HG03521 (cell line): ENCODE measurements at regions not wholly inside any gene's neighbourhood (a gene's known extent, or its start where the extent isn't known, plus 50 kb on each side); places are given as distances from the start of the nearest gene placed in this dataset.

Experiments used
- ATAC-seq: cut with Tn5 transposase; IDR thresholded peaks from one replicate; pipeline ENCODE4 v1.9.1; 2021; ENCODE audit warnings: mild to moderate bottlenecking, moderate library complexity; ENCODE audit not compliant: unreplicated experiment

DNA sequence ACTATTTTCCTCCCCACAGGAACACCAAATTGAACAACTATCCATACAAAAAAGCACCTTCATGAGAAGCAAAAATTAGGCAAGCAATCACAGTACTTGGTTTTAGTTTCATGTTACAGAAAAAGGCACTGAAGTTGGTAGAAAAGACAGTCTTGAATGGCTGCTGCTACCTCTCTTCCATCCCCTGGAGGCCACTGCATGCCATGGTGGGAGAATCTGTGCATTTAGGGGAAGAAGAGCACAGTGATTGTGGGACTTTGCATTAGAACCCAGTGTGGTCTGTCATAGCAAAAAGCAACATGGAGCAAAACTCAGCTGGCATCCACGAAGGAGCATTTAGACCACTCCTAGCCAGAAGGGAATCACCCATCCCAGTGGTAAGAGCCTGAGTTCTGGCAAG, 941.9 kb downstream of the PCDH18 start:
- ATAC-seq, result no peak

DNA sequence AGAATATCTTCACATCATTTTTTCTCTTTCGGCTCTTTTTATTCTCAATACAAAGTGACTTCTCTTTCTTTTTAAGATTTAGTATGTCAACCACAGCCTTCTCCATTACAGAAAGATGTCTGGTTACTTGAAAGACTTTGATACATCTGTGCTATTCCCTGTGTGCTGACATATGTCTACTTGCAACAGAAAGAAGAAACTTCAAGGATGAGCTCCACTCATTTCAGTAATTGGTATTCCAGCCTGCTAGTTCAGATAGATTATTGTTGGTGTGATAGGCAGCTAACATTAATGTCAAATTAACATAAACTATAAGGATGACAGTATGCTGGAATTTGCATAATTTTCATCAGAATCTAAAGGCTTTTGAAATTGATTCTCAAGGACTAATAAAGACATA, 948.7 kb downstream of the PCDH18 start:
- no peak for ATAC-seq

DNA sequence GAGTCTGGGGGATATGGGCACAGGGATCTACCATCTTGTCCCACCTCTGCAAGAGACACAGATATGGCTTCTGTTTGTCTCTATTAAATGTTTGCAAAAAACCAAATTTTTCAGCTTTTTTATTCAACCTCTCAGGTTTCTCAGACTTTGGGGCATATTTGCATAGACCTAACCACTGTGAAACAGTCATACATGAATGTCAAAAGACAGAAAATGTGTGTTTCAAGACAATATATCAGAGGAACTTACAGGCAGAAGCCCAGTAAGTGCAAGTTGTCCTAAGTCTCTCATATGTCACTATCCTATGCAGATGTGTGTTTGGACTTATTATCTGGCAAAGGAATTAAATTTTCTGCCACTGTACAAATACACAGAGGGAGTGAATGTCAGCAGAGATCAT, 951.2 kb downstream of the PCDH18 start:
- no peak for ATAC-seq

DNA sequence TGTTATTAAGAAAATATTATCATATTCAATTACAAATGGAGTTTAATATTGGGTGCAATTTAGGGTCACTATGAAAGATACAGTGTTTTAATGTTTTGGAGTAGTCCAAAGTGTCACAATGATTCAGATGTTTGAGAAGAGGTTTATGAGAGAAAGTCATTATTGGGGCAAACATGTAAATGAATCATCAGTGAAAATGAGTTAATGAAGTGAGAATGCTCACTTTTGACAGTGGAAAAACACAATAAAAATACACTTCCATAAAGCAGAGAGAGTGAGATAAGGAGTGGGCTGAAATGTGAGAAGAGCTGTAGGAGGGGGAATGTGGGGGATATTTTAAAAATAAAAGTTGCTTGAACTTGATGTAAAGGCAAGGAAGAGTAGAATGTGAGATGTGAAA, 957.1 kb downstream of the PCDH18 start:
- ATAC-seq, result no peak

DNA sequence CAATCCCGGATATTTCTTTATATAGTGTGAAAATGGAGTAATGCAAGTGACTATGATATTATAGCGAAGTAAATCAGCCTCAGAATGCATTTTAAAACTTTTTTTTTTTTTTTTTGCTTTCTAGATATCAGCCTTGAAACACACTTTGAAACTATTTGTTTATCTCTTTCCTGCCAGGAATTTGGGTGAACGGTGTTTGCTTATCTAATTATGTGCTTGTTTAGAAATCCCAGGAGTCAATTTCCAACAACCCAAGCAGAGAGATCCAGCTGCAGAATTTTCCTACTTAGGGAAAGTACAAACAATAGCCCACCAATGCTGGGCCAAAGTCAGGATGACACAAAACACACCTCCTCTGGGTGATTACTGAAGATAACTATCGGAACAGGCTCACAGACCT, 958.8 kb downstream of the PCDH18 start:
- no peak for ATAC-seq

DNA sequence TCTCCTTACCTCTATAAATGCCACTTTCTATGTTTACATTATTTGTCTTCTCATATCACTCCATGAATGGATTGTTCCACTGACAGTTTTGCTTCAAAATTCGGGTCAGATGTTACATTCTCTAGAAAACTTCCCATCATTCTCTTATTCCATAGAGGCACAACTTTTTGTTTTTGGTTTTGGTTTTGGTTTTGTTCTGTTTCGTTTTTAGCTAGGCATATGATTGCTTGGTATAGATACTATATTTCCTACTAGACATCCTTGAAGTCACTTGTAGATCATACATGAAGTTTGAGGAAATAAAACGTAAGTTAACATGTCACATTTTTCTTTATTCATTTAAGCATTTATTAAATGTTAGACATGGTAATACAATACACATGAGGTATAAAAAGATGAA, 961.0 kb downstream of the PCDH18 start:
- no peak for ATAC-seq

DNA sequence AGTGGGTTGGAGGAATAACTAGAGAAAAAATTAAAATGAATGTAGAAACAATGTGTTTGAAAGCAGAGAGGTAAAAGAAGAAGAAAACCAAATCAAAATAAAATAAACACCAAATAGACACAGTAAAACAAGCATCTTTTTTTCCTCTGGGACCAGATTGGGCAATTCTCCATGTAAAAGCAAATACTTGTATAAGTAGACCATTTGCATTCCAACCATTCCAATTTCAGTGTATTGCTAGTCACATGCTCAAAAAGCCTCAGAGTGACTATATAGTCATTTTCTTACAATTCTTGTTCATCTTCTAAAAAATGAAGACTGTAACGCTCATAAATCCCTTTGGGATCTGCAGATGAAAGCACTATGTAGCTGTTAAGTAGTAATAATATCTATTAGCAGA, 969.5 kb downstream of the PCDH18 start:
- no peak for ATAC-seq

DNA sequence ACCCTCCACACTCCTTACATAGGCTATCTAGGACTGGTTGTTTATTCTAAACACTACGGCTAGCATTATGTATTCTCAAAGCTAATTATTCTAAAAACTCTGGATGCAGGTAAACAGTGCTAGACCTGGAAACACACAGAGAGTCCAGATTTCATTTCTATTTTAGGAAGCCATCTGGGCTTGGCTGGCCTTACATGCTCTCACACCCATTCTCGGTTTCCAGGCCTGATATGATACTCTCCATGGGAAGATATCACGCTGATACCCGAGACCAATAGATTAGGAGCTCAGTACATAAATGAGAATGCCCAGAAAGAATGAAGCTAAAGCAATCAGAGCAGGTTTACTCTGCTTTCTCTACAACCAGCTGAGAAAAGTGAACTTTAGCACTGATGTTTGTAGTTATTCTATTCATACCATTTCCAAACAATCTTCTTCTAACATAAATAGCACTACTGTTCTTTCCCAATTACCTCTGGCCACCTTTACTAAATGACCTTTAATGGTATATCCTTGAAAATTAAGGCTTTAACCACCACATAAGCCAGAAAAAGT, 973.3 kb downstream of the PCDH18 start:
- ATAC-seq, result no peak

DNA sequence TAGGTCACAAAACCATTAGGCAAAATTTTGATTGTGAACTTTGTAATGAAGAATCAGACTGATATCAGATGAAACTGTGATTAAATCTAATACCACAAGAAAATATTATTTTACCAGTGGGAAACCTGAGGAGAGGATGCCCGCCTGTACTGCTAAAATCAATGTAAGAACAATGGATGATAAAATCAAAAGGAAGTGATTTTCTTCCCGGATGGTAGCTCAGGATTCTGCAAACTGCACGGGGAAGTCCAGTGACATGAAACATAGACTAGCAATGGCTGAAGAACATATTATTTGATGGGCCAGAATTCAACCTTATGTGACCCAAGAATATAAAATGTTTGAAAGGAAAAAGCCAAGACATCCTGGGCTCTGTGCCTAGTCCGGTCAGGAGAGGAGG, 974.9 kb downstream of the PCDH18 start:
- ATAC-seq, result no peak

DNA sequence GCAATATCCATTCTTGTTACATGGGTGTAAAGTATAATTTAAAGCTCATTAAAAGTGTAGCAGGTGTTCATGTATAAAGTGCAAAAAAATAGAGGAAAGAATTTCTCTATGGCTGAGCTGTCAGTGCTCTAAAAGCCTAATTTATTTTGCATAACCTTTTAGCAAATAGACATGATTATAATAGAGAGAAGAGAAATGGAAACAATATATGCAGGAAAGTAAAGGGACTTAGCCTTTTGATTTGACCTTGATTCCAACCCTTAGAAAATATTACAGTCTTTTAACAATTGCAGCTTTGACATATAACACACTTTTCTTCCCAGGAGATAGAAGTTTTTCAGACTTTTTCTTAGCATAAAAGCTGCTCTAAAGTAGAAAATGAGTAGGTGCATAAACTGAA, 978.3 kb downstream of the PCDH18 start:
- ATAC-seq, result no peak

DNA sequence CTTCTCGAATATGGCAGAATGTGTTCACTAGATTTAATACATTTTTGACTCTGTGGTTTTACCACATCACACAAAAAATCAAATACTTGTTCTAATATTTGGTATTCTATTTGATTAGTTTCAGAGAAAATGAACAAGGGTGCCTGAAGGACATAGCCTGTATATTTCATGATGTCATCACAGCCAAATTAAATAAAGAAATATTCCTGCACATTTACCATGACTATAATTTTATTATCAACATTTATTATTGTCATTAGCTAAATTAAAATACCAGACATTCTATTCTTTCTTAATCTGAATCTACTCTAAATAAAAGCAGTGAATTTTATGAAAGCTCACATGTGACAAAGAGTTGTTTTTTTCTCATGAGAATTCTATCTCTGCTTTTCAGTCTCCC, 980.5 kb downstream of the PCDH18 start:
- ATAC-seq, result no peak

DNA sequence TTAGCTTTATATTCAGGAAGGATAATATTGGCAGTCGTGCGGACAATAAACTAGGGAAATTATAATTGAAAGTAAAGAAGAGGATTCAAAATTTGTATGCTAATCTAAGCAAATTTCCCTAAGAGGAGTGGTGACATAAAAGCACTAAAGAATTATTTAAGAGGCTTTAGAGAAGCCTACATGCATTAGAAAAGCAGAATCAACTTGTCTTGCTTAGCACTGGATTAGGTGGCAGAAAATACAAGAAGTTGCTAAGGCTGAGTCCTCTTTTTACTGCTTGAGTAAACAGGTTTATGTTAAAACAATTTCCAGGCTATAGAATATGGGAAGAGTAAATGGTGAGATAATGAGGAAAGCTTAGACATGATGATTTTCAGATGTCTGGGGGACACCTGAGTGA, 991.5 kb downstream of the PCDH18 start:
- no peak for ATAC-seq

DNA sequence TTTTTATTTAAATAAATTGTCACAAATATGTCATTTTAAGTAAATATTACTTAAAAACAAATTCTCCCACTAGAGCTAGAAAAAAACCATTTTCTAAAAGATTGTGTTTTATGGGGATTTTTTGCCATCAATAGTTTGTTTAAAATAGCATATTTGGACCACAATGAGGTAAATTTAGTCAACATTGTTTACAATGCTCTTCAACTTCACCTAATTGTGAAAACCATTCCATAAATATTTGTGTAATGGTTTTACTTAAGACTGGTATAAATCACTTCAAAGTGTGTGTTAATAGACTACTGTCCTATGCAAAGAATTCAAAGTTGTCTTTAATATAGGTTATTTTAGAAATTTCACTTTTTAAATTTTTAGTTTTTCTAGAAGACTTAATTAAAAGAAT, 1004.2 kb downstream of the PCDH18 start:
- ATAC-seq, result no peak

DNA sequence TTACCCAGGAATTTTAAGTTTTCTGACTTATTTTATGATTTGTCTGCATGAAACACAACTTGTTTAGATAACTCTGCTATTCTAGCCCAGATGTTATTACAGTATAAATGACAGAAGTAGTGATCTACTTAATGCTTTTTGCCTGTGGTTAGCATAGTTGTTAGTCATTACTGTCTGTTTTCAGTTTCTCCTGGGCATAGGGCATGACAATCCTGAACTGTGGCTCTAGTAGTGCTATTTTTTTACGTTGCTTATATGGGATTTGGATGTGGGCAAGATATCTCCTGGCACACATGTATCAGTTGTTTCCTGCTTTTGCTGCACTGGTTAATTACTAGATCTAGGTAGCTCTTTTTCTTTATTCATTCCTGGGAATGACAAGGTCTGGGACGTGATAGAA, 1005.8 kb downstream of the PCDH18 start:
- ATAC-seq, result no peak

DNA sequence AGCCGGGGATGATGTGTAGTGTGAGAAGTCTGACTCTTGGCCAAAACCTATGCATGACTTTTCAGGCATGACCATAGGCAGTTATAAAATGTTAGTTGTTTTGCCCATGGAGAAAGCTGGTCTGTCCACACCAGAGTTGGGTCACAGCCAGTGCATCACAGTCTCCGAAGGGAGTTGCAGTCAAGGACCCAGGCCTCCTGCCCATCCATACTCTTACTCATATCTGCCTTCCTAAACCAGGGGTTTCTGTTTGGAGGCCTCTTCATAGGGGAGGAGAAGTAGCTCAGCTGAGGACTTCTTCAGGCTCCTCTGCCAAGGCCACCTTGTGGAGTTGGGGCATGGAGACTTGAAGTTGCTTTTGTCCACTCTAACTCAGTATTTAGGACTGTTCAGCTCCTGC, 1008.3 kb downstream of the PCDH18 start:
- no peak for ATAC-seq

DNA sequence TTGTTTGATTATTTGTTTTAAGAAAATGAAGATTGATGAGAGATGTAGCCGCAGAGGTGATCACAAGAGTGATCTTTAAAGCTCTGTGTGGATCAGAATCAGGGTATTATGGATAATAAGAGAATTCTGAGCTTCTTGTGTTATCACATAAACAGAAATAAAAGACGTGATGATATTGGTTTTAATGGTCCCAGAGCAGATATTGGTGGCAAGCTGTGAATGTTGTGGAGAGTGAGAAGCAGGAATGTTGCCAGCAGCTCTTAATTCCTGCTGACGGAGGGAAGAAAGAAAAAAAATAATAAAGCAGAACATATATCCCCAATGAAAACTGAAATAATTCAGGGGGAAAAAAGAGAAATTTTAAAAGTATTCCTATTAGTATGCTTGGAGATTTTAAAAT, 1015.9 kb downstream of the PCDH18 start:
- ATAC-seq, result no peak

DNA sequence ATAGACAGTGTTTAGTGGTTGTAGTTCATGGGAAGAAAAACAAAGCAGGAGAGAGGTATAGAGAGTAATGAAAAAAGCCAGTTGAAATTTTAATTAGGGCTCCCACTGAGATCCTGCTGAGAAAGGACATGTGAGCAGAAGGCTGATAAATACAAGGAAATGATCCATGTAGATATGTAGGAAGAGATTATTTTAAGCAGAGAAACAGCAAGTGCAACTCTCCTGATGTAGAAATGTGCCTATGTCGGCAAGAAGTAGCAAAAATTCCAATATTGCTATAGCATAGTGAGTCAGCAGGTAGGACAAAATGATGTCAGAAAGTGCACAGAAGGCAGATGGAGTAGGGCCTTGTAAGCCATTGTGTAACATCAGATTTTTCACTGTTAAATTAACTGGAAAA, 1027.3 kb downstream of the PCDH18 start:
- ATAC-seq, result no peak

DNA sequence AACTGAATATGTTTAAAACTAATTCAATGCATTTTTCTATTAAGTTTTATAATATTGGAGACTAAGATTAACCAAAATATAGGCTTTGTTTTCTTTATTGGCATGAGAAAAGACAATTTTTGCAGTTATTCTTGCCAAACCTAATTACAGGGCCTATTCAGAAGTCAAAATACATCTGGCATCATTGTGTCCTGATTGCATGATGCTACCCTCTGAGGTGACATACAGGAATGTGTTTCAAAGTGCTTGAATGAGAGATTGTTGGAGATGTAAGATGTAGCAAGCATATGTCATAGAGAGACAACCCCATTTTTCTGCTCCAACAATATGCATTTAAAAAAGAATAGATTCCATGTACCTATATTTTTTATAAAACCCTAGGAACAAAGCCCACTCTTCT, 1036.4 kb downstream of the PCDH18 start:
- ATAC-seq, result no peak

DNA sequence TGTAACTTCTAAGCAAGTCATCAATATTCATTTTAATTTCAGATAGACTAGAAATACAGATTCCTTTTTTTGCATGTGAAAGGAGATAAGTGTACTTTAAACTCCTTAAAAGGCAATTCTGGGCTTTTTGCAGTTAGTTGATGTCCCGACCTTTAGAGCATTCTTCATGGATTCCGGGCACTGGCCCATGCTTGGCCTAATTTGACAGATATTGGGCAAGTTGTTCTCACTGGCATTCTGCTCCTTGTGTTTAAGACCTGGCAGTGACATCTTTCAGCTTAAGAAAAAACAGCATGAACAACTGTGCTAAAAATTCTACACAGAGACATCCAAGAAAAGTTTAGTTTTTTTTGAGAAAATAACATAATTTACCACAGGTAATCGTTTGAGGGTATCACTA, 1037.2 kb downstream of the PCDH18 start:
- no peak for ATAC-seq

DNA sequence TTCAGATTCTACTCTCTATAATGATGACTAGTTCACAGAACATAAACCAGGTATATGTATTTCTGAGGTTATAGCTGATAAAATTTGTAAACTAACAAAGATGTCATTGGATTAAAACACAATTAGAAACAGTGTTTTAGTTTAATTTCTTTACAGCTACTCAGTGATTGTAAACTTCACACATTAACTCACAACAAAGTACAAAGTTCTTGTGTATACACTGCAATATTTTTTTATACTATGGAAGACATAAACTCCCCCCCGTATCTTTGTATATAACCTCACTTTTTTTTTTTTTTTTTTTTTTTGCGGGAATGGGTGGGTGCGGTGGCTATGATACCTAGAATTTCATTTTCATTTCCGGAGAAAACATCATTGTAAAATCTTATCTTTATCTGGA, 1043.2 kb downstream of the PCDH18 start:
- ATAC-seq, result no peak

DNA sequence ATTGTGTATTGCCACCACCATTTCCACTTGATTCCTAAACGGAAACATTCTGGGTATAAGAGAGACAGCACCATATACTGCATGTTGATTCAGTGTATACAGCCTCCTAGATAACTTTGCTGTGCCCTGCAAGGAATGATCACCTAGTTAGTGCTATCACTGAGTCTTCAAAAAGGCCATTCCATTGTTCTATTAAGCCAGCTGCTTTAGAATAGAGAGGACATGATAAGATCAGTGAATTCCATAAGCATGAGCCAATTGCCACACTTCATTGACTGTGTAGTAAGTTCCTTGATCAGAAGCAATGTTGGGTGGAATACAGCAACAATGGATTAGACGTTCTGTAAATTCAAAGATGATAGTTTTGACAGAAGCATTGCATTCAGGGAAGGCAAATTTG, 1047.3 kb downstream of the PCDH18 start:
- ATAC-seq, result no peak

DNA sequence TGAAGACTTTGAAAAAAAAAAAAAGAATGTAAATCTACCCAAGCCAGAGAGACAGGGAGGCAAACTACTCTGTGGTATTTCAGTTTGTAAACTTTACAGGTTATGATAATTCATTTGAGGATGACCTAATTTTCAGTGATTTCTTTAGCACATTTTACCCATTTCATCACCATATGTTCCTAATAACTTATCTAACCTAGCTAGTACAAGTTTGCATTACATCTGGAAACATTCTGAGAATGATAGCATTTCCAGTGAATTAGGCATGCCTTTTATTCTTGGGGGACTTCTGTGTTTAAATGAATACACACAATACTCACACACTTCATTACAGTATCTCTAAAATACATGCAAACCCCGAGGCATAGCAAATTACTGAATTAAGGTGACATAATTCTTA, 1055.5 kb downstream of the PCDH18 start:
- ATAC-seq, result no peak

DNA sequence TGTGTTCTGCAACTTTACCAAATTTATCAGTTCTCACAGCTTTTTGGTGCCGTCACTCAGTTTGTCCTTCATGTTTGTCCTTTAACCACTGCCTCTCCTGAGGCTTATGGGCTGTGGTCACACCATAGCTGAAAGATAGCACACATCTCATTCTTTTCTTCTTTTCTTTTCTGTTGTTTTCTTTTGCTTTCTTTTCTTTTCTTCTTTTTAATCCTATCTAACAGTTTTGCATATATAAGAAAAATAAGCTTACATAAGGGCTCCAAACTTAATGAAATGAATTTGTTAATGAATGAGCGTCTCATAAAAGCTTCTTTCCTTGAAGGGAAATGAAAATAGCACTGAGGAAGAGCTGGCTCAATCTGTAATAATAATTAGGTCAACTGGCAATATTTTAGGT, 1061.2 kb downstream of the PCDH18 start:
- ATAC-seq, result no peak

DNA sequence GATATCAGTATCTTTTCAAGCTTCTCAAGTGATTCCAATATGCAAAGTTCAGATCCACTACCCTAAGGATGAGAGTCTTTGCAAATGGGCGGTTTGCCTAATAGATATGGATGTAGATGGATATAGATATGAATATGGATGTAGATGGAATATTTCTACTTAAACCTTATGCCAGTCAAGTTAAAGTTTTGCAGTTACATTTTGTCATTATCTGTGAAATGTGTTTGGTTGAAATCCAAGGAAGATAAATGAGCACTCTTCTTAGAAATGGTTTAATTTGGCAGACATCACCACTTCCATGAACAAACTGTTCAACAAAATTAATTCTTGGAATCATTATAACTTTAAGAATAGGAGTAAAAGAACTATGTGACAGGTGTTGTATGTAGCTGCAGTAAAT, 1066.6 kb downstream of the PCDH18 start:
- ATAC-seq, result no peak
